CD4-positive, alpha-beta T cell treated with Interleukin-15 for 1 hour (primary cell): ENCODE measurements at regions not wholly inside any gene's neighbourhood (a gene's known extent, or its start where the extent isn't known, plus 50 kb on each side); places are given as distances from the start of the nearest gene placed in this dataset.
"Not testable (repeated sequence)": the region's sequence is repeated elsewhere in the genome, so short reads cannot be mapped to it uniquely, and the experiment has no call there.

Experiments used
- DNase-seq: peaks from one replicate; pipeline ENCODE4 v3.0.0-alpha.2; 2020

DNA sequence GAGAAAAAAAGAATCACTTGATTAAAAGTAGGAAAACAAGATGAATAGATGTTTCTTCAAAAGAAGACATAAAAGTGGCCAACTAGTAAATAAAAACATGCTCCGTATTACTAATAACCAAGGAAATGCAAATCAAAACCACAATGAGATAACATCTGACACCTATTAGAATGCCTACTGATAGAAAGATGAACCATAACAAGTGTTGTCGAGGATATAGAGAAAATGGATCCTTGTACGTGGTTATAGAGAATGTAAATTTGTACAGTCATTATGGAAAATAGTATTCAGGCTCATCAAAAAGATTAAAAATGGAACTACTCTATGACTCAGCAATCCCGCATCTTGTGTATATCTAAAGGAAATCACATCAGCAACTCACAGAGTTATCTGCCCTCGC is 415.8 kb upstream of the SLITRK5 start:
- no peak for DNase-seq

DNA sequence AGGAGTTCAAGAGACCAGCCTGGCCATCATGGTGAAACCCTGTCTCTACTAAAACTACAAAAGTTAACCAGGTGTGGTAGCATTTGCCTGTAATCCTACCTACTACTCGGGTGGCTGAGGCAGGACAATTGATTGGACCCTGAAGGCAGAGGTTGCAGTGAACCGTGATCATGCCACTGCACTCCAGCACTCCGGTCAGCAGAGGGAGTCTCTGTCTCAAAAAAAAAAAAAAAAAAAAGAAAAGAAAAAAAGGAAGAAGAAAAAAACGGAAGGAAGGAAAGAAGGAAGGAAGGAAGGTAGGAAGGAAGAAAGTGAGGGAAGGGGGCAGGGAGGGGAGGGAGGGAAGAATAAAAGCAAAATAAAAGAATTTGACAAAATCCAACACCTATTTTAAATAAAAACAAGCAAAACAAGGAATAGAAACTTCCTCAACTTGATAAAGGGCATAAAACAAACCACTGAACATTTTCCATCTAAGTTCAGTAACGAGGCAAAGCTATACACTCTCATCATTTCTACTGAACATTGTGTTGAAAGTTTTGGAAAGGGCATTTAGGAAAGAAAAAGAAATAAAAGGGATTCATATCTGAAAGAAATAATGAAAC is 411.6 kb upstream of the SLITRK5 start:
- DNase-seq = no peak

DNA sequence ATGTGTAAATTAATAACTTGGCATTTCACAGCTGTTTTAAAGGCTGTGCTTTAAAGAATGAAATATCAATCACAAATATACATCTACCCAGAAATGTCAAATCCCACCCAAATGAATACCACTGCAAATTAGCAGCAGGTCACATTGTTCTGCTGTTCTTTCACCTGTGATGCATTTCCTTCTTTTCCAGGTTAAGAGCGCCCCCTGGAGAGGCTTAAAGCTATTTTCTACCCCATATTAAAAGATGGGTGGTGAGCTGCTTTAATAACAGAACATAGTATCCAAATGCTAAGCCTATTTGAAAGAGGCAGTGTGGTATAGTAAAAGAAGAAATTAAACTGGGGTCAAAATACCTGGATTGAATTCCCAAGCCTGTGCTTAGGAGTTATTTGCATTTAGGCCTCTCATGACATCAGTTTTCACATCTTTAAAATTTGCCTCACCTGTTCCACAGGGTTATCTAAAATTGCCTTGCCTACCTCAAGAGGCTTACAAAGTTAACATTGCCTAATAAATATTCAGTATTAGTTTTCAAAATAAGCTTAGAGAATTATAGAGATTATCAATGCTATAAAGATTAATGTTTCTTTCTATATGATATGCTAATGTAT is 396.9 kb upstream of the SLITRK5 start:
- DNase-seq = no peak

DNA sequence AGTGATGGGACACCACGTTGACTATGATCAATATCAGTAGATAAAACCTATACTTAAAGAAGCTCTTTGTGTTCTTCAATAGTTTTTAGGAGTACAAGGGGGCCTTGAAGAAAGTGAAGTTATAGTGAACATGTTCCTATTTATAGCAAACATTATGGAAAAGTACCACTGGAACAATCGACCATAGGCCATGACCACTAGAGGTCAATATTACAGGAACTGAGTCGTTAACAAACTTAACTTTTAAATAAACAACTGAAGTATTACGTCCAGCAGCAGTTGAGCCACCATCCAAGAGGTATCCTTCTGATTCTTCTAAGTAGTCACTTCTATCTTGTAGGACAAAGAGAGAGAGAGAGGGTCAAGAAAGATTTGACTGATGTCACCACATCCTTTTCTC is 391.0 kb upstream of the SLITRK5 start:
- no peak for DNase-seq

DNA sequence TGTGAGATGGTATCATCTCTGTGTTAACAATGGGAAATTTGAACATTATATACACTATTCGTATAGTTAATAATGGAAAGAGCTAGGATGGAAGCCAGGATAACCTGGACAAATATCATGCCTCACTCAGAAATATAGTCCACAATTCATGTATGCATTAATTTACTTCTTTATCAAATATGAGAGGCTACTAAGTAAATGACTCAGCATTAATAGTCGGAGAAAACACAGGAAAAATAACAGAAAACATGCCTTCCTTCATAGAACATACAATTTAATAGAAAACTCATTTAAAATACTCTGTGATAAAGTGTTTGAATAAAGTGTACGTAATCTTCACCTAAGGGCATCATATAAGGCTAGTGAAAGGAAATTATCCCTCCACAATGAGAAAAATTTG is 383.4 kb upstream of the SLITRK5 start:
- no peak for DNase-seq

DNA sequence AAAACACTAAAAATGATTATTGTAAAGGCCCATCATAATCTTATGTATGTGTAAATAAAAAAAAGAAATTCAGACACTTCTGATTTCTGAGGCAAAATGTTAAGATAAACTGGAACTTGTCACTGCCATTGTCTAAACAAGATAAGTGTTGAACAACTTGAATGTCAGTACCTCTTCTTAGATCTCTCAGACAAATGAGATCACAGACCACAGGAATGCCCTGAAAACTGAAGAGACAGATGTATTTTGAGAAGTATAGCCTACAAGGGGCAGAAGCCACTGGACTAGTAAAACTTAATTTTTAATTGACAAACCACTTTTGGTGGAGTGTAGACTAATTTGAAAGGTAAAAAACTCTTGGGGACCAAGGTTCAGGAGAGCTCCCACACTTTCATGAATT is 375.5 kb upstream of the SLITRK5 start:
- no peak for DNase-seq

DNA sequence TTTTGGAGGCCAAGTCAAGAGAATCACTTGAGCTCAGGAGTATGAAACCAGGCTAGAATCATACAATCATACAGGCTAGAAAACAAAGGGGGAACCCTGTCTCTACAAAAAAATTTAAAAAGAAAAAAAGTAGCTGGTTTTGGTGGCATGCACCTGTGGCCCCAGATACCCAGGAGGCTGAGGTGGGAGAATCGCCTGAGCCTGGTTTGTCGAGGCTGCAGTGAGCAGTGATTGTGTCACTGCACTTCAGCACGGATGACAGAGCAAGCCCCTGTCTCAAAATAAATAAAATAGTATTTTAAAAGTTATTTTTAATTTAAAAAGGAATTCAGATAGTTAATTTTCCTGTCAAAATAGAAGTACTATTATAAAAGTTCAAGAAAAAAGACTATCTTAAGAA is 369.1 kb upstream of the SLITRK5 start:
- no peak for DNase-seq

DNA sequence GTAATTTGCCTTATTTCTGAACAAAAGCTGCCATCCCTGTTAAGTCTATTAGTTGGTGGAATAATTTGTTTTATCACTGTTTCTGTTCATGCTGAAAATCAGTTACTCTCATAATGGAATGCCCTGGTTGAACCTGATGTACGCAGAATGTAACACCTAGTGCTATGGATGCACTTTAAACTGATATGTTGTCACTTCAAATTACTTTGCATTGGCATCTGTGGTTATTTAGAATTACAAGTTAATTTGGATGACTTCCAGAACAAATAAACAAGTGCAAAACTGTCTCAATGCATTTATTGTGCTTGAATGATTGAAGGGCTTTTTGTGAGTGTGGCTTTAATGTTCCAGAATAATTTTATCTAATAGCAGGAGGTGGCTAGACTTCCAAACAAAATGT is 368.2 kb upstream of the SLITRK5 start:
- no peak for DNase-seq

DNA sequence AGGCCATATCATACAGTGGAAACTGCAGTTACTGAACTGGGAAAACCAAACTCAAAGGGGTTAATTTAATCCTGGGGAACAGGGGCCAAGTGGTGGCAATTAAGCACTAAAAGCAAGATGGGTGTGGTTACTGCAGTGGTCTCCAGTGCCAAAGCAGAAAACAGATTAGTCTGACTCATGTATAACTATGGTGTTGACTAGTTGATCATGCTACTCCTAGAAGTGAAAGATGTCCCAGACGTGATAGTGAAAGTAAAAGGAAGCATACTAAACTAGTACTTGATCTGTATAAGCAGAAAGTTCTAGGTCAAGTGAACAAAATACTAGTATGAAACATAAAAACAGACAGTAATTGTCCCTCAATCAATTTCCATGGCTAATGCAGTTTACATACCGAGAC is 360.0 kb upstream of the SLITRK5 start:
- no peak for DNase-seq

DNA sequence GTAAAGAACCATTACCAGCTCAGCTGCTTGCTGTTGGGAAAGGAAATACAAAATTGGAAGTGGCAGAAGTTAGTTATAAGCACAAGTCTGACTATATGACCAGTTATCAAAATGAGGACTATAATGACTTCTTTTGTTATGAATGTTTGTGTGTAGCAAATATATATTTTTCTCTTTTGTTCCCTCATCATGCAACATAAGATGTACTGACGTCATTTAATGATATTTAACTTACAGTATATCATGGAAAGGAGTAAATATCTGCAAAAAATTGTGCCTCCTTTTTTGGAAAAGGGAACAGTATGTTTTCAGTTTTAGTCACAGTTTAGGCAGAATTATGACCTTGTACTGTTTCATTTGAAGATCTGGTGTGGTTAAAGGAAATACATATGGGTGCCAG is 356.3 kb upstream of the SLITRK5 start:
- DNase-seq = no peak

DNA sequence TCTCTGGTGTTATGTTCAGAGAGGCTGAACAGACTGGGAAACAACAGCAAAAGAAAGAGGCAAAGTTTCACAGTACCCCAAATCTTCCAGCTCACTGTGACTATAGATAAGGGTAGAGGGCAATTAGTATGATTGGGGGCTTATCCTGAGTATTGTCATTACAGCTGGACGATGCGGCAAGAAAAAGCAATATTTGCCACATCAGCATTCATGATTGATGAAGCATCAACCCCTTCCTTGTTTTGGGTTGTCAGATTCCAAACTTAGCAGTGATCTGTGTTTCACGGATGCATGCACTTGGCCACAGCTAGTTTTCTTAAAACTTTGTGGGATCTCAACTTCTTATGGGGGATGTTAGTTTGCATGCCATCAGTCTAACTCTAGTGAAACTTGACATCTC is 348.8 kb upstream of the SLITRK5 start:
- no peak for DNase-seq

DNA sequence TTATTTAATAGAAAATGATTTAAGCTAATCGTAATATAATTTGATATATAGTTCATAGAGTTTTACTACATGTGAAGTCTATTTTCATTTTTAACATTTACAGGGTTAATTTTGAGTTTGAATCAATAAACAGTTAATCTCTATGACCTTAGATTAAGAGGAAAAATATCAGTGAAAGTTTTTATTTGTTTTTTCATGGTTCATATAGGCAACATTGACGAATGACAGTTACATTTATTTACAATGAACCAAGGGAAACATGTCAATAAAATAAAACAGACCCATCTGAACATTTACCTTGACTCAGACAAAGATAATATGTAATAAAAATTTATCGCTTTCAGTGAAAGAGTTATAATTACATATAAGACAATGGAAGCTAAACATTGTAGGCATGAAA is 346.6 kb upstream of the SLITRK5 start:
- DNase-seq = no peak

DNA sequence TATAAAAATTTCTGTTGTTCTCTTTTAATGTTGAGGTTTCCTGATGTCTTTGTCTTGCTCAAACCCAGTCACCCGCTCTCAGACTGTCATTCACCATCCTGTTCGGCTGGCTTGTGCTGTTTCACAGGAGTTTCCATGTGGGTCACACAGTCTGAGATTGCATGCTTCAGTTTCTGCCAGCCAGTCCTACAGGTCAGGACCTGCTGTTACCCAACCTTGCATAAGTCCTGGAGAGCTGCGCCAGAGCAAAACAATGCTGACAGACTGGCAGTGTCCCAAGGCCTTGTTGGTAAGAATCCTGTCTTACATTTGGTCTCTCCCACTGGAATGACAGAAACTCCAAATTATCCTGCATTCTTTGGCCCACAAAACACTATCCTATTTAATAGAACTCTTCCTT is 340.0 kb upstream of the SLITRK5 start:
- no peak for DNase-seq

DNA sequence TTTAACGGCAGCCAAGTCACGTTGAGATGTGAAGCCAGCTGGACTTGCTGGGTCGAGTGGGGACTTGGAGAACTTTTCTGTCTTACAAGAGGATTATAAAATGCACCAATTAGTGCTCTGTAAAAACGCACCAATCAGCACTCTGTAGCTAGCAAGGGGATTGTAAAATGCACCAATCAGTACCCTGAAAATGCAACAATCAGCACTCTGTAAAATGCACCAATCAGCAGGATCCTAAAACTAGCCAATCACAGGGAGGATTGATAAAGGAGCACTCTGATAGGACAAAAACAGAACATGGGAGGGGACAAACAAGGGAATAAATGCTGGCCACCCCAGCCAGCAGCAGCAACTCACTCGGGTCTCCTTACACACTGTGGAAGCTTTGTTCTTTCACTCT is 337.6 kb upstream of the SLITRK5 start:
- no peak for DNase-seq

DNA sequence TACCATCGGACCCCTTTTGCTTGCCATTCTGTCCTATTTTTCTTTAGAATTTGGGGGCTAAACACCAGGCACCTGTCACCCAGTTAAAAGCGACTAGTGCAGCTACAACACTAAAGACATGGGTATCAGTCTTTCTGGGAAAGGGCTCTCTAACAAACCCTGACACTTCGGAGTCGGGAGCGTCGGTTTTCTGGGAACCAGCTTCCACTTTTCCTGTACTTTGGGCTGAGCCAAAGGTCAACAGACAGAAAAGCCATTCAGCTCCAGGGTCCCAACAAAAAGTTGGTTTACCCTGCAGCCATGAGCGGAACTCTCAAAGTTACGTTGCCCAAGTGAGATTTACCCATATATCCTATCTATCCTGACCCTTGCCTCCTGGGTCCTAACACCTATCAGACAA is 337.0 kb upstream of the SLITRK5 start:
- DNase-seq = no peak

DNA sequence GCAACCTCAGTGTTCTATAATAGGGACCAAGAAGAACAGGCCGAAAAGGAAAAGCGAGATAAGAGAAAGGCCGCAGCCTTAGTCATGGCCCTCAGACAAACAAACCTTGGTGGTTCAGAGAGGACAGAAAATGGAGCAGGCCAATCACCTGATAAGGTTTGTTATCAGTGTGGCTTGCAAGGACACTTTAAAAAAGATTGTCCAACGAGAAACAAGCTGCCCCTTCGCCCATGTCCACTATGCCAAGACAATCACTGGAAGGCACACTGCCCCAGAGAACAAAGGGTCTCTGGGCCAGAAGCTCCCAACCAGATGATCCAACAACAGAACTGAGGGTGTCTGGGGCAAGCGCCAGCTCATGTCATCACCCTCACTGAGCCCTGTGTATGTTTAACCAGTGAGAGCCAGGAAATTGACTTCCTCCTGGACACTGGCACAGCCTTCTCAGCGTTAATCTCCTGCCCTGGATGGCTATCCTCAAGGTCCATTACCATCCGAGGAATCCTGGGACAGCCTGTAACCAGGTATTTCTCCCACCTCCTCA is 334.8 kb upstream of the SLITRK5 start:
- DNase-seq = not testable (repeated sequence)

DNA sequence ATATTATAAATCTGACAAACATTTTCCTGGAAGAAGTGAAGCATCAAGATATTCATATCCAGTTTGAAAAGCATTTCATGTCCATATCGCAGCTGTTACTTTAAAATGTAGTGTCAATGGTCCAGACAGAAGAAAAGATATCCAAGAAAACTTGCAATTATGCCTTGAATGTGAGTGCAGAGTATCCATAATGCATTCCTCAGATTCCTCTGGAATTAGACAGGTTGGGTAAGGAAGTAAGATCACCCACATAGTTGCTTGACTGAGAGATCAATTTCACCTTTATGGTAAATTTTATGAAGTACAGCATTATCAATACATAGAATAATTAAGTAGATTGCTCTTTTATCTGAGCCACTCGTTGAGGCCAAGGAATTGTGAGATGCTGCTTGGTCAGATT is 327.0 kb upstream of the SLITRK5 start:
- no peak for DNase-seq

DNA sequence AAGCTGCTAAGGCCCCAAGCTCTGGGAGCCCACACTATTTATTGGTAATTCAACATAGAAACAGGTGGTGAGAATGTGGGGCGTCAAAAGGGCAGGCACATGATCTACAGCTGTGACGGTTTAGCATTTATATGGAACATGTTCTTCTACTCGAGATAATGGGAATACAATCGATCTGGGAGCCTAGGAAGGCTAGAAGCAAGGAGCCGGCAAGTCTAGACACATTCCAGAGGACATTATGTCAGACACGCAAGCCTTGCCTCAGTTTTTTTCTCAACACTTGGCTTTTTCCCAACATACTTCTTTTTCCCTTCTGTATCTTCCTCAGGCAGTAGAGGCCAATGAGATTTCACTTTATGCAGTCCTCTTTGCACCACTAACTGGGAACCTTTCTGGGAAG is 315.7 kb upstream of the SLITRK5 start:
- no peak for DNase-seq

DNA sequence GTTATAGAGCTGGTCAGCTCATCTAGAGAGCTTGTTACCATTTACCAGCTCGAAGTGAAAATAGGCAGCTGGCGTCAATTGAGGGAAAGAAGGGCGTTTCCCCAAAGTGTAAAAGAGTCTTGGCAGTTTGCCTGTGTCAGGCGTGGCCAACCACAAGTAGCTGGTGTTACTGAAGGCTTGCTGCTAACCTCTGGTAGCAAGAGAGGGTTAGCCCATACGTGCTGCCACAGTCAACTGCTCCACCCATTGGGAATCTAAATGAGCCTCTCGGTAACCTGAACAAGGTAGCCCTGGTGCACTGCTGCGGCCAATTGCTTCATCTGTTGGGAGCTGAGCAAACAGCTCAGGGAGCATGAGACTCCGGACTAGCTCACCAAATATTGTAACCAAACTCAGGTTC is 314.9 kb upstream of the SLITRK5 start:
- no peak for DNase-seq

DNA sequence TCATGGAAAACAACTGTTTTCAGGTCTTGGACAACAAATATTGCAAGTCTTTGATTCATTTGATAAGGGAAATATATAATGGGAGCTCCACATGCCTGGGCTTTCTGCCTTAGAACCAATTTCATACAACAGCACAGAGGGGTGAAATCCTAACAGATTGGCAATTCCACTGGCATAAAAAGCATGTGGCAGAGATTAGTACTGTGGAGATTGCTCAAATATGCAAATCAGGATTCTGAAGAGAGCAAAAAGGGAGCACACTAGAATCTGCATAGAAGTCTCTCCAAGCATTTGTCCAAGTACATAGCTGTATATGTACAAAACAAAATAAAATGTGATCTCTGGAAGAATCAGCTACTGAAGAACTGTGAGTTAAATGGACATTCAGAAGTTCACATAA is 312.9 kb upstream of the SLITRK5 start:
- no peak for DNase-seq

DNA sequence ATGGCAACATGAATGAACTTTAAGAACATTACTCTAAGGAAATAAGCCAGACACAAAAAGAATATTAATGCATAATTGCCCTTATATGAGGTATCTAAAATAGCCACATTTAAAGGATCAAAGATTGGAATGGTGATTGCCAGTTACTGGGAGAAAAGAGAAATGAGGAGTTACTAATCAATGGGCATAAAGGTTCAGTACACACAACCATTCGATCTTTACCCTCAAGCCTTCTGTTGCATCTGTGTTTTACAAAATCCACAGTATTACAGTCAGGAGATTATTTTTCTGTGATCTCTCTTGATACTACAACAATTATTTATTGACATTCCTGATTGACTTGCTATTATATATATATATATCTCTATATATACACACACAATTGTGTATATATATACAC is 310.0 kb upstream of the SLITRK5 start:
- no peak for DNase-seq

DNA sequence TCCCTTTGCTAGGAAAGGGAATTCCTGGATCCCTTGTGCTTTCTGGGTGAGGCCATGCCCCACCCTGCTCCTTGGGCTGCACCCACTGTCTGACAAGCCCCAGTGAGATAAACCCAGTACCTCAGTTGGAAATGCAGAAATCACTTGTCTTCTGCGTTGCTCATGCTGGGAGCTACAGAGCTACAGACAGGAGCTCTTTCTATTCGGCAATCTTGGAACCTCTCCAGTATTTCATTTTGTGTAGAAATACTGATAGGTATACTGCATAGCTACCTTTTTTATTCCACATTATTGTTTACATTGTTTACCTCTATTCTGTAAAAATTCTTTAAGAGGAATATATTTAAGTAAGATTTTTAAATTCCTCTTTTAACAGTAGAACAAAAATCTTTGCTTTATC is 302.5 kb upstream of the SLITRK5 start:
- DNase-seq = no peak

DNA sequence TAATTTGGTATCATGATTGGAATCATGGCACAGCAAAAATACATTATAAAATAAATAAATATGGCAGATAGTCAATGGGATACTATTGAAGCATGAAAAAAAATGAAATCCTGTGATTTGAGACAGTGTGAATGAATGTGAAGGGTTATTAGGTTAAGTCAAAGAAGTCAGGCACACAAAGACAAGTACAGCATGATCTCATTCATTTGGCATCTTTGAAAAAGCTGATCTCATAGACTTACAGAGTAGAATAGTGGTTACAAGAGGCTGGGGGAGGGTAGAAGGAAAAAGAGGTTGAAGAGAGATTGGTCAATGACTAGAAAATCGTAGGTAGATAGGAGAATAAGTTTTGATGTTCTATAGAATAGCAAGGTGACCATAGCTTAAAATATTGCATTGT is 295.1 kb upstream of the SLITRK5 start:
- no peak for DNase-seq

DNA sequence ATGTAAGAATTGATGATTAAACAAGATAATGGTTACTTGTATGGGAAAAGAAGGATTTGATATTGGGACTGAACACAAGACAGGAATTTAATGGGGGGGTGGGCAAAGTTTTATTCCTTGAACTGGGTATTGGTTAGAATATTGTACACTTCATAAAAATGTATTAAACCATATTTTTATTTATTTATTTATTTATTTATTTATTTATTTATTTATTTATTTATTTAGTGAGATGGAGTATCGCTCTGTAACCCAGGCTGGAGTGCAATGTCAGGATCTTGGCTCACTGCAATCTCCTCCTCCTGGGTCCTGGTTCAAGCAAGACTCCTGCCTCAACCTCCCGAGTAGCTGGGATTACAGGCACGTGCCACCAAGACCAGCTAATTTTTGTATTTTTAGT is 287.1 kb upstream of the SLITRK5 start:
- no peak for DNase-seq

DNA sequence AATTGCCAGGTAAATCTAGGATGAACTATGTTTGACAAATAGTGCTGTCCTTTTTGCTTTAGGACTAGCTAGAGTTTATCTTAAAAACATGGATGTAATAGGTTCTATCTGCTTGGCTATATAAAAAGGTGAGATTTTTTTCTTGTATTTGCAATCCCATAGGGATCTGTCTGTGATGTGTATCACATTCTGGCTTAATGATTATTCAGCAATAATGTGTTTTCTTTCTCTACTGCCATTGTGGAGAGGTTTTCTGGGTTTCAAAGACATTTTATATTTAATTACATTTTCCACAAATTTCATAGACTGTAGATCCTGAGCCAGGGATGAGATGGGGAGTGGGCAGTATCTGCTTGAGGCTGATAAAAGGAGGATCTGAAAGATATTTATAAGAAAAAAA is 277.8 kb upstream of the SLITRK5 start:
- DNase-seq = no peak
